Heart right ventricle (tissue), 16 donors: ENCODE measurements at regions not wholly inside any gene's neighbourhood (a gene's known extent, or its start where the extent isn't known, plus 50 kb on each side); places are given as distances from the start of the nearest gene placed in this dataset.

Experiments
- ATAC-seq, 8 donors: fragments of 200-7000 bp; cut with Tn5 transposase; one replicate each; pipeline ENCODE4 v1.9.1; 2020; ENCODE audit warnings: mild to moderate bottlenecking in 8 of 8, moderate library complexity in 8 of 8, moderate number of reproducible peaks in 1 of 8
- DNase-seq, 2 donors: peaks; one replicate each; pipeline ENCODE4 v3.0.0-alpha.2; 2020
- H3K27ac ChIP-seq, 10 donors: fragments of 200-600 bp; sonication (generic) in 2 of 10; one replicate each; pipeline versions ENCODE4 v1.5.0 to v1.8.0; 2020 to 2022; ENCODE audit warnings: mild to moderate bottlenecking in 3 of 10
- H3K27me3 ChIP-seq, 7 donors: fragments of 200-600 bp; one replicate each; pipeline ENCODE4 v1.8.0; 2021 to 2022; ENCODE audit warnings: mild to moderate bottlenecking in 2 of 7
- H3K36me3 ChIP-seq, 9 donors: fragments of 200-600 bp; sonication (generic) in 1 of 9; one replicate each; pipeline versions ENCODE4 v1.5.0 to v1.8.0; 2020 to 2022; ENCODE audit warnings: mild to moderate bottlenecking in 2 of 9
- H3K4me1 ChIP-seq, 9 donors: fragments of 200-600 bp; sonication (generic) in 1 of 9; one replicate each; pipeline versions ENCODE4 v1.5.0 to v1.8.0; 2020 to 2022; ENCODE audit warnings: mild to moderate bottlenecking in 4 of 9
- H3K4me3 ChIP-seq, 10 donors: fragments of 200-600 bp; sonication (generic) in 2 of 10; one replicate each; pipeline versions ENCODE4 v1.5.0 to v1.8.0; 2020 to 2022; ENCODE audit warnings: mild to moderate bottlenecking in 7 of 10, moderate library complexity in 2 of 10
- H3K9me3 ChIP-seq, 11 donors: fragments of 200-600 bp in 10 of 11; sonication (generic) in 2 of 11; one replicate each; pipeline versions ENCODE4 v1.5.0 to v1.8.0; 2013 to 2022; ENCODE audit warnings: mild to moderate bottlenecking in 2 of 11, control low read depth in 1 of 11, moderate library complexity in 1 of 11
- CTCF ChIP-seq, 9 donors: fragments of 200-600 bp; sonication (generic) in 2 of 9; IDR thresholded peaks; one replicate each; pipeline versions ENCODE4 v1.5.0 to v1.8.0; 2021 to 2022; ENCODE audit warnings: antibody characterized with exemption in 9 of 9, mild to moderate bottlenecking in 5 of 9, moderate library complexity in 1 of 9
- WGBS, 2 donors: extraction: QIAGEN DNeasy Blood & Tissue Kit; methylation state at CpG; one replicate each; pipeline ENCODE4 v1.1.7; 2013; ENCODE audit warnings: inconsistent platforms in 1 of 2; 5-methylcytosine and 5-hydroxymethylcytosine counted together
- intact Hi-C, 10 donors: fragments of 100-400 bp; cut with DNase I; formaldehyde crosslinking; loops; one replicate each; pipeline versions ENCODE4 v1.11.1 to v1.14.2; 2022
- donor health status: Arrhythmogenic right ventricular cardiomyopathy.
- donor health status: ischemic (EF 13 %, LVEDD 7.1; RV severe dilation, severe dysfunction).
- donor health status: healthy with polysubstance abuse.
- donor health status: DM: no; HTN: yes; CAD: no.
- donor health status: DM: no; HTN: no; CAD: no.
- donor health status: ischemic (EF 25% LVEDD 6.9; RV normal size, moderate dysfunction).
- donor health status: ischemic (EF 25% LVEDD 5.7; RV mildly dilated, moderate dysfunction).
- donor health status: healthy.
- donor health status: DM: yes; HTN: yes; CAD: no.
- donor health status: Ischemic cardiomyopathy.
- donor health status: ischemic (EF 35%, LVEDD 5.7; RV mildly dilated, moderate dysfunction).
- donor health status: nonischemic (EF 11% LVEDD 7.7; RV severe dilation, severe dysfunction).
- donor health status: DM: yes; HTN: yes; CAD: no.
- donor health status: PGD.
- donor health status: ischemic (EF 29% LVEDD 5.4; RV normal size, mild dysfunction).
- donor health status: nonischemic (EF 23%, LVEDD 6.1; RV moderate dilation, normal function).

- H3K27me3 ChIP-seq, result no peaks in the 10 kb centered on the region
- WGBS, 2 donors, result 76 to 79% methylated on average over 3 of the region's 3 CpGs
- intact Hi-C loops, result no loop called here
- H3K9me3 ChIP-seq, result no peaks in the 10 kb centered on the region
- H3K4me1 ChIP-seq, result no peaks in the 10 kb centered on the region
- H3K4me3 ChIP-seq, result no peak overlapping the region
- H3K27ac ChIP-seq, result no peak overlapping the region
- no peak for TF ChIP-seq CTCF (IDR thresholded peaks at IDR 0.05)
- H3K36me3 ChIP-seq, result no peaks in the 10 kb centered on the region
- DNase-seq, result no peak
- ATAC-seq, result no peak
These were observed 553.7 kb downstream of the TUSC7 start for GRCh38 chr3:117263270-117263669.

GRCh38 chr3:117263745-117264144 is 554.2 kb downstream of the TUSC7 start:
- Histone ChIP-seq H3K36me3 (no peaks in the 10 kb centered on the region), H3K4me3 (no peak overlapping the region), H3K27ac (no peak overlapping the region), H3K4me1 (no peaks in the 10 kb centered on the region), H3K9me3 (no peaks in the 10 kb centered on the region), H3K27me3 (no peaks in the 10 kb centered on the region)
- ATAC-seq (no peak), DNase-seq (no peak)
- TF ChIP-seq CTCF (IDR thresholded peaks at IDR 0.05), result no peak
- intact Hi-C loops, result no loop called here
- WGBS, 2 donors, result 75 to 95% methylated on average over 1 of the region's 1 CpG

- Histone ChIP-seq H3K27me3 (no peaks in the 10 kb centered on the region), H3K9me3 (no peaks in the 10 kb centered on the region), H3K4me3 (no peak overlapping the region), H3K27ac (no peak overlapping the region), H3K36me3 (no peaks in the 10 kb centered on the region), H3K4me1 (no peaks in the 10 kb centered on the region)
- no peak for ATAC-seq
- intact Hi-C loops, result no loop called here
- no peak for TF ChIP-seq CTCF (IDR thresholded peaks at IDR 0.05)
- 62 to 65% methylated on average over 2 of the region's 2 CpGs for WGBS, 2 donors
- no peak for DNase-seq
These were observed 554.8 kb downstream of the TUSC7 start for GRCh38 chr3:117264204-117264994.

DNA sequence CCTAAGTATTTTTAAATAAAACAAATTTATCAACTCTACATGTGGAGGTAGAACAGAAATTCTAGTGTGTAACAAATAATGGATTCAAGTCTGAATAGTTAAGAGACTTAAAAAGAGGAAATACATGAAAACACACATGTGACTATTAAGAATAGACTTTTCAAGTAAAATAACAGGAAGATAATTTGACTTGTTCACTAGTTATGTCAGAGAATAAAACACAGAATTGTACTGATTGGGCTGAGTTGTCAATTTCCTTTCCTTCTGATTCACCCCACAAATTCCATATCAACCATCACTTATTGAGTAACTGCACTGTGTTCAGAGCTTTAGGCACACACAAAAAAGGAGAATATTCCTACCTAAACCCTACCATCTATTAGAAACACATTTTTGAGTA is 557.2 kb downstream of the TUSC7 start:
- intact Hi-C loops, result no loop called here
- no peak for ATAC-seq
- Histone ChIP-seq H3K27ac (no peak overlapping the region), H3K27me3 (peaks cover 0 to 10% (median 0%) of the 10 kb centered on the region in 7 donors), H3K36me3 (no peaks in the 10 kb centered on the region), H3K4me1 (no peaks in the 10 kb centered on the region), H3K4me3 (no peak overlapping the region), H3K9me3 (no peaks in the 10 kb centered on the region)
- no peak for DNase-seq
- no peak for TF ChIP-seq CTCF (IDR thresholded peaks at IDR 0.05)
